Suppressor macrophage treated with lipopolysaccharide for 1 hour (primary cell): ENCODE measurements at regions not wholly inside any gene's neighbourhood (a gene's known extent, or its start where the extent isn't known, plus 50 kb on each side); places are given as distances from the start of the nearest gene placed in this dataset.
"Not testable (repeated sequence)": the region's sequence is repeated elsewhere in the genome, so short reads cannot be mapped to it uniquely, and the experiment has no call there.

Experiments used
- DNase-seq, 3 donors: peaks; one replicate each; pipeline ENCODE4 v3.0.0-alpha.2; 2020 to 2022

DNA sequence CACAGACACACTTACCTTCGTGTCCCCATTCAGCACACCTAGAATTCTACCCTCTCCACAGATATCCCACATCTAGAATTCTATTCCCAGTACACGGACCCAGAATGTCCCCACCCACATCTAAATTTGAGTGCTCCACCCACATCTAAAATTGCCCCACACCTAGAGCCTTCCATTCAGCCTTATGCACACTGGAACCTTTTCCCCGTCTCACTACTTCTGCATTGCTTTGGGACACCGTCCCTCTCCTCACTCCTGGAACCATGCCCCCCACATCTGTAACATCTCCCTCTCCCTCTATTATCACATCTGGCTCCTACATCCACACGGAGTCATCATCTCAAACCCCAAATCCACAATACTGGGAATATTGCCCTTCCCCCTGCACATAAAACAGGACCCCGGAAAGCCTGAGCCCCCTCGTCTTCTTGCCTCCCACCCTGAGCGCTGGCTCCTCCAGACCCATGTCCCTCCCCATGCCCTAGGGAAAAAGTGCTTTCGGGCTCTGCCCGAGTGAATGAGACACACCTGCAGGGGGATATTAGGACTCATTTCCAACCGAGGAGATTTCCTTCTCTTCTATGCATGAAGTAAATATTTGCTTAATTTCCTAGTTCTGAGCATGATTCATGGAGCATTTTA lies 125.8 kb upstream of the UNC5B start:
- DNase-seq: no peak

- DNase-seq: no peak
Observed at GRCh38 chr10:71087622-71088021, 124.7 kb upstream of the UNC5B start.

GRCh38 chr10:71088054-71088453 lies 124.3 kb upstream of the UNC5B start:
- DNase-seq: no peak

DNA sequence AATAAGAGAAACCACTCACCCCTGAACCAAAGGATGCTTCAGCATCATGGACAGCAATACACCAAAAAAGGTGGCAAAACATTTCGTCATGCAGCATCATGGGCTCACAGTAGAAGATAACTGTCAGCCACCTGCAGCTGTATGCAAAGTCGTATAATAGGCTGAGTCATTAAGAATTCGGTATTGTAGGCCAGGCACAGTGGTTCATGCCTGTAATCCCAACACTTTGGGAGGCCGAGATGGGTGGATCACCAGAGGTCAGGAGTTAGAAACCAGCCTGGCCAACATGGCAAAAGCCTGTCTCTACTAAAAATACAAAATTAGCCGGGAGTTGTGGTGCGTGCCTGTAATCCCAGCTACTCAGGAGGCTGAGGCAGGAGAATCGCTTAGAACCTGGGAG lies 123.8 kb upstream of the UNC5B start:
- DNase-seq: not testable (repeated sequence)

DNA sequence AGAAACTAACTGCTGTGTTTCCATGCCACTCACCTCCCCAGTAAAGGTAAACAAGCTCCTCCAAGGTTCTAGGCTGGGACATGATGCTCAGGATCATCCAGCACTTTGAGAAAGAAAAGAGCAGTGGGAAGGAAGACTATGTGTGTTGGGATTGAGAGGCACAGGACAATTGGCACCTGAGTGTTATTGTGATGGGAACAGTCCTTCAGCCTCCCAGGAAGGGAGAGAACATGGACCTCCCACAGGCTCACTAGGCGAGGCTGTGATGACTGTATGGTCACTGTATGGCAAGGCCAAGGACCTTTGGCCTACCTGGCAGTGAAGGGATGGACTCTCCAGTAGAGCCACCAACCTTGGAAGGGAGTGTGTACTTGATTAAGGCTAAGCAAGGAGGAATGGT lies 123.2 kb upstream of the UNC5B start:
- no peak for DNase-seq

DNA sequence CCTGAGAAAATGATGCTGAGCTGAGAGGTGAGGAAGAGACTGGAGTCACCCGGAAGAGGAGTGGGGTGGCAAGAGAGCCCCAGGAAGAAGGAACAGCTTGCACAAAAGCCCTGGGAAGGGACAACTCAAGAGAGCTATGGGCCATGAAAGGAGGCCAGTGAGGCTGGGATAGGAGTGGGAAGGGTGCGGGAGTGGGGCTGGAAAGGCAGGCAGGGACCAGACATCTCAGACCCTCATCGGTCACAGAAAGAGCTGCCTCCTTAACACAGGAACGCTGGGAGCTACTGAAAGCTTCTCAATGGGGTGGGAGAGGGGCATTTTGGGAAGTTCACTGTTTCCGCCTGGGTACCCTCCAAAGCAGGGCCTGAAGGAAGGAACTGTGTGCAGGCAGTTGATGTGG lies 122.0 kb upstream of the UNC5B start:
- no peak for DNase-seq

- DNase-seq: no peak
Observed at GRCh38 chr10:71090801-71091200, 121.6 kb upstream of the UNC5B start.

- no peak for DNase-seq
Observed at GRCh38 chr10:71092812-71093401, 119.5 kb upstream of the UNC5B start.

DNA sequence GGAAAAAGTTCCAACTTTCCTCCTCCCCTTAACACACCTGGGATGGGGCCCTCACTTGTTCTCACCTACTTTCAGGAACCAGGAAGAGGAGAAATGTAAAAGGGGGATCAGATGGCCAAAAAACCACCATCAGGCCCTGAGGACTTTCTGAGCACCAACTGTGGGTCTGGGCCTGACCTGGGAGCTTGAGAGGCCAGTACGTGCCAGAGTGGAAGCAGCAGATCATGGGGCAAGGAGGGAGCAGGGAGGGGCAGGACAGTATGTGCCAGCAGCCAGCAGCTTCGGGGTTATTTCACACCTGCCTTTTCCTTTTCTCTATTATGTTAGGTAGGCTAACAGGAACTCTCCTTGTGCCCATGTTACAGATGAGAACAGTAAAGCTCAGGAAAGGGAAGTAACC lies 118.8 kb upstream of the UNC5B start:
- DNase-seq: no peak

DNA sequence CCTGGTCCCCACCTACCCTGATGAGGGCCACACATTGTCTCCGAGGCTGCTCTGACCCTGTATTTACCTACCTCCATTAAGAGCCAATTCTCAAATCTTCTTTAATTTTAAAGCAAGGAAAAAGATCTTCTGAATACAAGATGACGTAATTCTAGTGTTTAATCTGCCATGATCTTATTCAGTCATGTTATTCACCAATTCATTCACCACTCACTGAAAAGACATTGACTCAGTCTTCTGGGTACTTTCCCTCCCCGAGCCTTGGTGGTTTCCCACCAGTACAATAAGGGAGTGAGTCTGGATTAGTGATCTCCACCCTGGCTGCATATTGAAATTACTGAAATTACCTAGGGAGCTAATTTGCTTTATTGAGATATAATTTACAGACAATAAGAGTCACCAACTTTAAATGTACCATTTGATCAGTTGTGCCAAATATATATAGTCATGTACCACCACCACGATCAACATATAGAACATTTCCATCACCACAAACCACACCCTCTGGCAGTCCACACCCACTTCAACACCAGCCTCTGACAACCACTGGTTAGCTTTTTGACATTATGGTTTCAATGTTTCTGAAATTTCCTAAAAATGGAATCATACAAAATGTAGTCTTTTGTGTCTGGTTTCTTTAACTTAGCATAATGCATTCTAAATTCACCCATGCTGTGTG lies 117.5 kb upstream of the UNC5B start:
- peak; percentile 50 to 64 (median 52) for DNase-seq

GRCh38 chr10:71099731-71100361 lies 112.5 kb upstream of the UNC5B start:
- DNase-seq: no peak

GRCh38 chr10:71103961-71104360 lies 108.4 kb upstream of the UNC5B start:
- no peak for DNase-seq

DNA sequence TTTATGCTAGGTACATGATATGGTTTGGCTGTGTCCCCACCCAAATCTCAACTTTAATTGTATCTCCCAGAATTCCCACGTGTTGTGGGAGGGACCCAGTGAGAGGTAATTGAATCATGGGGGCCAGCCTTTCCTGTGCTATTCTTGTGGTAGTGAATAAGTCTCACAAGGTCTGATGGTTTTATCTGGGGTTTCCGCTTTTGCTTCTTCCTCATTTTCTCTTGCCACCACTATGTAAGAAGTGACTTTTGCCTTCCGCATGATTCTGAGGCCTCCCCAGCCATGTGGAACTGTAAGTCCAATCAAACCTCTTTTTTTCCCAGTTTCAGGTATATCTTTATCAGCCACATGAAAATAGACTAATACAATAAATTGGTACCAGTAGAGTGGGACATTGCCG lies 106.2 kb upstream of the UNC5B start:
- peak; percentile 74 to 87 (median 84) for DNase-seq

DNA sequence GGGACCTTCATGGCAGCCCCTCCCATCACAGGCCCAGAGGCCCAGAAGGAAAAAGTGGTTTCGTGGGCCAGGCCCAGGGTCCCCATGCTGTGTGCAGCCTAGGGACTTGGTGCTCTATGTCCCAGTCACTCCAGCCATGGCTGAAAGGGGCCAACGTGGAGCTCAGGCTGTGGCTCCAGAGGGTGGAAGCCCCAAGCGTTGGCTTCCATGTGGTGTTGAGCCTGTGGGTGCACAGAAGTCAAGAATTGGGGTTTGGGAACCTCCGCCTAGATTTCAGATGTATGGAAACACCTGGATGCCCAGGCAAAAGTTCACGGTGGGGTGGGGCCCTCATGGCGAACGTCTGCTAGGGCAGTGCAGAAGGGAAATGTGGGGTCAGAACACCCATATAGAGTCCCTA lies 105.3 kb upstream of the UNC5B start:
- DNase-seq: not testable (repeated sequence)

GRCh38 chr10:71108042-71108441 lies 104.3 kb upstream of the UNC5B start:
- DNase-seq: peak; percentile 61 to 83 (median 65)

- no peak for DNase-seq
Observed at GRCh38 chr10:71112138-71112785, 100.1 kb upstream of the UNC5B start.

DNA sequence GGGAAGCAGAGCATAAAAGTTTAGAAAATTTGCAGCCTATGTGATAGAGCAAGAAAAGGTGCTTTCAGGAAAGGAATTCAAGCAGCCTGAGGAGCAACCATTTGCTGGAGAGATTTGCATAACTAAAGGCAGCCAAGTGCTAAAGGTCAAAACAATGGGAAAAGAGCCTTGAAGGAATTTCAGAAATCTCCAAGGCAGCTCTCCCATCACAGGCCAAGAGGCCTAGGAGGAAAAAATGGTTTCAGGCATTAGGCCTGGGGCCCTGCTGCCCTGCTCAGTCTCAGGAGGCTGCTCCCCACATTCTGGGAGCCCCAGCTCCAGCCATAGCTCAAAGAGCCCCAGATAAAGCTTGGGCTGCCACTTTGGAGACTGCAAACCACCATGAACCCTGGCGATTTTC lies 95.9 kb upstream of the UNC5B start:
- DNase-seq: no peak

- DNase-seq: not testable (repeated sequence)
Observed at GRCh38 chr10:71117589-71117988, 94.8 kb upstream of the UNC5B start.

DNA sequence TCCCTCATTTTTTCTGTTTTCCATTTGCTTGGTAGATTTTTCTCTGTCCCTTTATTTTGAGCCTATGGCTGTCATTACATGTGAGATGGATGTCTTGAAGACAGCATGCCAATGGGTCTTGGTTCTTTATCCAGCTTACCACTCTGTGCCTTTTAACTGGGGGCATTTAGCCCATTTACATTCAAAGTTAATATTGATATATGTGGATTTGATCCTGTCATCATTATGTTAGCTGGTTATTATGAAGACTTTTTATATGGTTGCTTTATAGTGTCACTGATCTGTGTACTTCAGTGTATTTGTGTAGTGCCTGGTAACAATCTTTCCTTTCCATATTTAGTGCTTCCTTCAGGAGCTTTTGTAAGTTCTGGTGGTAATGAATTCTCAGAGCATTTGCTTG lies 89.3 kb upstream of the UNC5B start:
- no peak for DNase-seq

DNA sequence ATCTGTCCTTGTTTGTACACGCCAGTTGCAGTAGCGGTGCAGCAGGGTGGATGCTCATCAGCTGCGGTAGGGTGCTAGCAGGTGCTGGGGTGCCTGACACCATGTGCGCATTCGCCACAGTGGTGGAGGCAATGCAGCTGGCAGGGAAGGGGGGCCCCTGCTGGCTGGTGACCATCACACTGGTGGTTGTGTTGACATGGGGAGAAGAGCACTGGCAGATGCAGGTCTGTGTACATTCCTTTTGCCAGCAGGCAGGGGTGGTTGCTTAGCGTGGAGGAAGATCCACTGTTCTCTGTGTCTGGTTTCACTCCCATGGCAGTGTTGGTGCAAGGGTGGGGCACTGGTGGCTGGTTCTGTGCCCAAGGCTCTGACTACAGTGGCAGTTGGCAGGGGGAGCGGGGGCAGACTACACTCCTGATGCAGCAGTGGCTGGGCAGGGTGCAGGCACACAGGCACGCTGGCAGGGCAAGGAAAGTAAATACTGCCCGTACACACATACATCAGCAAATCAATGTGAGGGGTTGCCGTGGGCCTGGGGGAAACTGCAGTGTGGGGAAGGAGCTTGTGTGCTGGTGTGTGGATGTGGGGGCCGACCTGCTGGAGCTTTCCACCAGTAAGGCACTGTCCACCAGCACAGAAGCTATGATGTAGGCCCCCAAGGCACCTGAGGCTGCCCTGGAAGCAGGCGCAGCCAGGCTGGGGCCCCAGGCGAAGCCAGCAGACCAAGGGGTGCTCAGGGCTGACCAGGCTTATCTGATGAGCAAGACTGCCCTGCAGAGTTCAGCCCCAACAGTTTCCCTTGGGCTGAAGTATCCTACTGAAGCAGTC lies 87.2 kb upstream of the UNC5B start:
- DNase-seq: no peak

DNA sequence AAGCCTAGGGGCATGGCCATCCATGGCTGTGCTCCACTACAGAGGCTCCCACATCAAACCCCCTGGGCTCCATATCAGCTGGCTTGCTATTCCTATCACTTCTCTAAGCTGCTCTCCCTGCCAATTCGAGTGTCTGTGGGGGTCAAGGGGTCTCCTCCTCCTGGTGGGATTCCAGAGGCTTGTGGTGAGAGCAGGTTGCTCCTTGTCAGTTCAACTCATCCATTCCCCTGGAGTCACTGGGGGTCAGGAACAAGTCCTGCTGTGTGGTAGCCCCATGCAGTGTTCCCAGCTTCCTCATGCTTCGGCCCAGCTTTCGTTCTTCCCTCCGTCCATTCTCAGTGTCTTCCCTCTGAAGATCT lies 86.6 kb upstream of the UNC5B start:
- DNase-seq: no peak

DNA sequence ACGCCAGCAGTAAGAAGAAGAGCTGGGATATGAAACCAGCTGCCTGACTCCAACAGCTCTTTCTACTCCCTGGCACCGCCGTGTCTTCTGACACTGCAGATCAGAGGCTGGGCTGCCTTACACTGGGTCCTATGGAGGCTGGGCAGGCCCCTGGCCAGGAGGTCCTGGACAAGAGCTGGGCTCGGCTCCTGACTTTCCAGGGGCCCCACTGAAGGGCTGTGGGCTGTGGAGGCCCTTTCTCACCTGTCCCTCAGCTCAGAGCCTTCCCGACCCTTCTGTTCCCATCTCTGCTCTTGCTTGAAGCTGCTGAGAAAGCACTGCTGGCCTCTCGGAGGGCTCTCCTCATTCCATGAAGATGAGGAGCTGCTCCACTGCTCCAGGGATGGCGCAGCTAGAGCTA lies 85.9 kb upstream of the UNC5B start:
- DNase-seq: no peak

DNA sequence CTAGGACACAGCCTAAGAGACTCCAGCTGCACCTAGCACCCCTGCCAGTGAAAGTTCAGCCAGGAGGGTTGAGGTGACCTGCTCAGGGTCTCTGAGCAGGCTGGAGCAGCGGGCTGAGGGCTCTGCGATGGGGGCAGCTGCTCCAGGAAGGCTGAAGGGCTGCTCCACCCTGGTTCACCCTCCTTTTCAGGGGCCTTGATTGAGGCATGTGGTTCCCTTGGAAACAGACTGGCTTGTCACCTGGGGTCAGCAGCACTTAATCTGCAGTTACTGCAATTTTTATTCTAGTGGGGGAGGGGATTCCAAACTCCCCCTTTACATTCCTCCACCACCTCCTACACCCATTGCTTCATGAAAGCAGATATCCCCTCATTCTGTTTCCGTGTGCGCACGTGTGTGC lies 85.3 kb upstream of the UNC5B start:
- DNase-seq: no peak
